ENCODE measurements at regions not wholly inside any gene's neighbourhood (a gene's known extent, or its start where the extent isn't known, plus 50 kb on each side); places are given as distances from the start of the nearest gene placed in this dataset.

- H3K27ac ChIP-seq (ENCODE audit: insufficient read depth, low read length), result peak overlapping the region; percentile 70
- no peaks in the 10 kb centered on the region for H3K36me3 ChIP-seq (ENCODE audit: control insufficient read depth, insufficient read depth, low read length)
- H3K27me3 ChIP-seq (ENCODE audit: control insufficient read depth, insufficient read depth, low read length), result no peaks in the 10 kb centered on the region
- DNase-seq (ENCODE audit: low read depth in 2 of 2), result peak; percentile 70 to 99
- no peak overlapping the region for H3K9ac ChIP-seq (ENCODE audit: insufficient read depth, low read length)
- peak overlapping the region; percentile 60 for H2AFZ ChIP-seq (ENCODE audit: low read length)
- H3K9me3 ChIP-seq (ENCODE audit: control insufficient read depth, insufficient read depth, low read depth, low read length), result no peaks in the 10 kb centered on the region
- H3K4me2 ChIP-seq (ENCODE audit: extremely low read depth, insufficient read depth, low read length), result peak overlapping the region; percentile 21
- no peak for TF ChIP-seq EZH2 (IDR thresholded peaks at IDR 0.05; ENCODE audit: low read length, missing control alignments)
- TF ChIP-seq CTCF (conservative IDR thresholded peaks at IDR 0.05 in 1 of 2, IDR thresholded peaks at IDR 0.05 in 1 of 2; ENCODE audit: low read depth in 1 of 2, low read length in 2 of 2), result no peak
- H3K4me3 ChIP-seq (replicated peaks in 1 of 4; ENCODE audit: control extremely low read depth in 1 of 4, insufficient read depth in 1 of 4, low read depth in 3 of 4, low read length in 4 of 4), result no peak overlapping the region
- no peaks in the 10 kb centered on the region for H4K20me1 ChIP-seq (ENCODE audit: control insufficient read depth, extremely low read depth, insufficient read depth, low read length)
- peaks cover 9% of the 10 kb centered on the region for H3K4me1 ChIP-seq (ENCODE audit: control insufficient read depth, extremely low read depth, insufficient read depth, low read length)
- no peaks in the 10 kb centered on the region for H3K79me2 ChIP-seq (ENCODE audit: control insufficient read depth, insufficient read depth, low read length)
These were observed 356.4 kb upstream of the DDHD1 start for GRCh38 chr14:53509276-53510244.

- Histone ChIP-seq H2AFZ (ENCODE audit: low read length) (no peak overlapping the region), H3K79me2 (ENCODE audit: control insufficient read depth, insufficient read depth, low read length) (no peaks in the 10 kb centered on the region), H3K27me3 (ENCODE audit: control insufficient read depth, insufficient read depth, low read length) (no peaks in the 10 kb centered on the region), H3K4me2 (ENCODE audit: extremely low read depth, insufficient read depth, low read length) (peak overlapping the region; percentile 44), H3K27ac (ENCODE audit: insufficient read depth, low read length) (peak overlapping the region; percentile 56), H3K4me3 (replicated peaks in 1 of 4; ENCODE audit: control extremely low read depth in 1 of 4, insufficient read depth in 1 of 4, low read depth in 3 of 4, low read length in 4 of 4) (no peak overlapping the region), H4K20me1 (ENCODE audit: control insufficient read depth, extremely low read depth, insufficient read depth, low read length) (no peaks in the 10 kb centered on the region), H3K36me3 (ENCODE audit: control insufficient read depth, insufficient read depth, low read length) (no peaks in the 10 kb centered on the region), H3K9ac (ENCODE audit: insufficient read depth, low read length) (no peak overlapping the region), H3K9me3 (ENCODE audit: control insufficient read depth, insufficient read depth, low read depth, low read length) (no peaks in the 10 kb centered on the region), H3K4me1 (ENCODE audit: control insufficient read depth, extremely low read depth, insufficient read depth, low read length) (peaks cover 5% of the 10 kb centered on the region)
- DNase-seq (ENCODE audit: low read depth in 2 of 2), result peak; percentile 66 to 94
- TF ChIP-seq CTCF (conservative IDR thresholded peaks at IDR 0.05 in 1 of 2, IDR thresholded peaks at IDR 0.05 in 1 of 2; ENCODE audit: low read depth in 1 of 2, low read length in 2 of 2) (no peak), EZH2 (IDR thresholded peaks at IDR 0.05; ENCODE audit: low read length, missing control alignments) (no peak)
These were observed 348.5 kb upstream of the DDHD1 start for GRCh38 chr14:53501361-53502211.

GRCh38 chr14:53500191-53500590, 347.1 kb upstream of the DDHD1 start:
- no peaks in the 10 kb centered on the region for H3K27me3 ChIP-seq (ENCODE audit: control insufficient read depth, insufficient read depth, low read length)
- H4K20me1 ChIP-seq (ENCODE audit: control insufficient read depth, extremely low read depth, insufficient read depth, low read length), result no peaks in the 10 kb centered on the region
- no peaks in the 10 kb centered on the region for H3K36me3 ChIP-seq (ENCODE audit: control insufficient read depth, insufficient read depth, low read length)
- no peak overlapping the region for H3K4me2 ChIP-seq (ENCODE audit: extremely low read depth, insufficient read depth, low read length)
- H3K79me2 ChIP-seq (ENCODE audit: control insufficient read depth, insufficient read depth, low read length), result no peaks in the 10 kb centered on the region
- H3K9me3 ChIP-seq (ENCODE audit: control insufficient read depth, insufficient read depth, low read depth, low read length), result no peaks in the 10 kb centered on the region
- H3K4me1 ChIP-seq (ENCODE audit: control insufficient read depth, extremely low read depth, insufficient read depth, low read length), result peaks cover 5% of the 10 kb centered on the region
- no peak overlapping the region for H3K9ac ChIP-seq (ENCODE audit: insufficient read depth, low read length)
- H3K4me3 ChIP-seq (replicated peaks in 1 of 4; ENCODE audit: control extremely low read depth in 1 of 4, insufficient read depth in 1 of 4, low read depth in 3 of 4, low read length in 4 of 4), result no peak overlapping the region
- no peak for DNase-seq (ENCODE audit: low read depth in 2 of 2)
- H3K27ac ChIP-seq (ENCODE audit: insufficient read depth, low read length), result no peak overlapping the region
- TF ChIP-seq CTCF (conservative IDR thresholded peaks at IDR 0.05 in 1 of 2, IDR thresholded peaks at IDR 0.05 in 1 of 2; ENCODE audit: low read depth in 1 of 2, low read length in 2 of 2) (no peak), EZH2 (IDR thresholded peaks at IDR 0.05; ENCODE audit: low read length, missing control alignments) (no peak)
- no peak overlapping the region for H2AFZ ChIP-seq (ENCODE audit: low read length)

All from fibroblast of lung (primary cell).